ENCODE measurements at regions not wholly inside any gene's neighbourhood (a gene's known extent, or its start where the extent isn't known, plus 50 kb on each side); places are given as distances from the start of the nearest gene placed in this dataset.

GRCh38 chr19:27861411-27861975 is 1351.5 kb downstream of the UQCRFS1 start (continued):
- TF ChIP-seq ZSCAN20 (CRISPR knock-in tag; IDR thresholded peaks at IDR 0.05) (no peak), SMC3 (IDR thresholded peaks at IDR 0.05) (no peak), PBX3 (IDR thresholded peaks at IDR 0.05) (no peak), EHMT2 (IDR thresholded peaks at IDR 0.05; ENCODE audit: low read depth) (no peak), EHF (CRISPR knock-in tag; IDR thresholded peaks at IDR 0.05) (no peak)

DNA sequence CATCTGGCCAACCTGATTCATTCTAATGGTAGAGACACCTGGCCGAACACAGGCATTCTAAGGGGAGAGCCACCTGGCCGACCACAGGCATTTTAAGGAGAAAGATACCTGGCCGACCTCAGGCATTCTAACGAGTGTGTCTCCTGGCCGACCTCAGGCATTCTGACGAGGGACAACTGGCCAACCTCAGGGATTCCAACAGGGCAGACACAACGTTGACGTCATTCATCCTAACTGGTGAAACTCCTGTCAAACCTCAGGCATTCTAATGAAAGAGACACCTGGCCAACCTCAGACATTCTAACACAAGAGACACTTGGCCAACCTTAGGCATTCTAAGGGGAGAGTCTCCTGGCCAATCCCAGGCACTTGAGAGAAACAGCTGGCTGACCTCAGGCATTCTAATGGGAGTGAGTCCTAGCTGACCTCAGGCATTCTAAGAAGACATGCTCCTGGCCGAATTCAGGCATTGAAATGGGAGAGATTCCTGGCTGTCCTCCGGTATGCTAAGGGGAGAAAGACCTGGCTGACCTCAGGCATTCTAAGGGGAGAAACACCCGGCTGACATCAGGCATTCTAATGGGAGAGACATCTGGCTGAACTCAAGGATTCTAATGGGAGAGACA is 1352.5 kb downstream of the UQCRFS1 start:
- Histone ChIP-seq H3K27ac (no peak overlapping the region), H3K4me1 (no peaks in the 10 kb centered on the region), H3K9me3 (peaks cover 37% of the 10 kb centered on the region), H3K4me3 (no peak overlapping the region), H3K4me2 (no peak overlapping the region)
- DNase-seq (ENCODE audit: low read depth in 1 of 2, low spot score in 1 of 2) (no peak), FAIRE-seq (peak; percentile 39), ATAC-seq (no peak)
- ChIA-PET POLR2A (no interaction called here), CTCF (no interaction called here)
- 8% methylated on average over 11 of the region's 11 CpGs for WGBS (ENCODE audit: missing lambda C conversion rate)
- no peak for TF ChIP-seq RARB (CRISPR knock-in tag; IDR thresholded peaks at IDR 0.05)
- no peak for TF ChIP-seq SREBF2 (IDR thresholded peaks at IDR 0.05)

DNA sequence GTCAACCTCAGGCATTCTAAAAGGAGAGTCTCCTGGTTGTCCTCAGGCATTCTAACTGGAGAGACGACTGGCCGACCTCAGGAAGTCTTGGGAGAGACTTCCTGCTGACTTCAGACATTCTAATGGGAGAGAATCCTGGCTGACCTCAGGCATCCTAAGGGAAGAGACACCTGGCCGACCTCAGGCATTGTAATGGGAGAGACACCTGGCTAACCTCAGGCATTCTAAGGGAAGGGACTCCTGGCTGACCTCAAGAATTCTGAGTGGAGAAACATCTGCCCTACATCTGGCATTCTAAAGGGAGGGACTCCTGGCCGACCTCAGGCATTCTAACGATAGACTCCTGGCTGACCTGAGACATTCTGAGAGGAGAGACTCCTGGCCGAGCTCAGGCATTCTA is 1353.3 kb downstream of the UQCRFS1 start:
- H3K4me1 ChIP-seq: no peaks in the 10 kb centered on the region
- FAIRE-seq (no peak), DNase-seq (ENCODE audit: low read depth in 1 of 2, low spot score in 1 of 2) (no peak), ATAC-seq (no peak)
- H3K9me3 ChIP-seq: peaks cover 39% of the 10 kb centered on the region
- WGBS (ENCODE audit: missing lambda C conversion rate): 10% methylated on average over 6 of the region's 6 CpGs
- POLR2A ChIA-PET: no interaction called here
- no peak overlapping the region for H3K4me2 ChIP-seq
- no peak overlapping the region for H3K27ac ChIP-seq
- no peak overlapping the region for H3K4me3 ChIP-seq
- TF ChIP-seq PBX3 (IDR thresholded peaks at IDR 0.05) (no peak), HOXB5 (CRISPR knock-in tag; IDR thresholded peaks at IDR 0.05) (no peak), EHF (CRISPR knock-in tag; IDR thresholded peaks at IDR 0.05) (no peak), CBX2 (IDR thresholded peaks at IDR 0.05; ENCODE audit: borderline replicate concordance, low read depth) (no peak), ZNF302 (CRISPR knock-in tag; IDR thresholded peaks at IDR 0.05) (no peak), HEYL (CRISPR knock-in tag; IDR thresholded peaks at IDR 0.05) (no peak), RAD21 (conservative IDR thresholded peaks at IDR 0.05 in 1 of 2, IDR thresholded peaks at IDR 0.05 in 1 of 2) (no peak), NFE2L2 (conservative IDR thresholded peaks at IDR 0.05; ENCODE audit: low read length) (no peak)
- CTCF ChIA-PET: no interaction called here

DNA sequence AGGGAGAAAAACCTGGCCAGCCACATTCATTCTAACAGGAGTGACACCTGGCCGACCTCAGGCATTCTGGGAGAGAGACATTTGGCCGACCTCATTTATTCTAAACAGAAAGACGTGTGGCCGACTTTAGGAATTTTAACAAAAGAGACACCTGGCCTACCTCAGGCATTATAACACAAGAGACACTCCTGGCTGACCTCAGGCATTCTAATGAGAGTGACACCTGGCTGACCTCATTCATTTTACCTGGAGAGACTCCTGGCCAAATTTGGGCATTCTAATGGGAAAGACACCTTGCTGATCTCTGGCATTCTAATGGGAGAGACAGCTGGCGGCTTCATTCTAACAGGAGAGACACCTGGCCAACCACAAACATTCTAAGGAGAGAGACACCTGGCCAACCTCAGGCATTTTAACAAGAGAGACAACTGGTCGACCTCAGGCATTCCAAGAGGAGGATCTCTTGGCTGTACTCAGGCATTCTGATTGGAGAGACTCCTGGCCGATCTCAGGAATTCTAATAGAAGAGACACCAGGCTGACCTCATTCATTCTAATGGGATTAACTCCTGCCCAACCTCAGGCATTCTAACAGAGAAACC is 1353.9 kb downstream of the UQCRFS1 start:
- POLR2A ChIA-PET: no interaction called here
- Histone ChIP-seq H3K9me3 (peaks cover 41% of the 10 kb centered on the region), H3K4me1 (no peaks in the 10 kb centered on the region), H3K4me2 (no peak overlapping the region), H3K4me3 (no peak overlapping the region), H3K27ac (no peak overlapping the region)
- ATAC-seq: no peak
- no peak for DNase-seq (ENCODE audit: low read depth in 1 of 2, low spot score in 1 of 2)
- FAIRE-seq: no peak
- WGBS (ENCODE audit: missing lambda C conversion rate): 17% methylated on average over 7 of the region's 7 CpGs
- CTCF ChIA-PET: no interaction called here
- TF ChIP-seq USF2 (IDR thresholded peaks at IDR 0.05): no peak
- no peak for TF ChIP-seq TFCP2L1 (CRISPR knock-in tag; IDR thresholded peaks at IDR 0.05)
- TF ChIP-seq RNF2 (IDR thresholded peaks at IDR 0.05; ENCODE audit: borderline replicate concordance, low read depth): no peak
- no peak for TF ChIP-seq CBX2 (IDR thresholded peaks at IDR 0.05; ENCODE audit: borderline replicate concordance, low read depth)
- TF ChIP-seq, protein P1, sequence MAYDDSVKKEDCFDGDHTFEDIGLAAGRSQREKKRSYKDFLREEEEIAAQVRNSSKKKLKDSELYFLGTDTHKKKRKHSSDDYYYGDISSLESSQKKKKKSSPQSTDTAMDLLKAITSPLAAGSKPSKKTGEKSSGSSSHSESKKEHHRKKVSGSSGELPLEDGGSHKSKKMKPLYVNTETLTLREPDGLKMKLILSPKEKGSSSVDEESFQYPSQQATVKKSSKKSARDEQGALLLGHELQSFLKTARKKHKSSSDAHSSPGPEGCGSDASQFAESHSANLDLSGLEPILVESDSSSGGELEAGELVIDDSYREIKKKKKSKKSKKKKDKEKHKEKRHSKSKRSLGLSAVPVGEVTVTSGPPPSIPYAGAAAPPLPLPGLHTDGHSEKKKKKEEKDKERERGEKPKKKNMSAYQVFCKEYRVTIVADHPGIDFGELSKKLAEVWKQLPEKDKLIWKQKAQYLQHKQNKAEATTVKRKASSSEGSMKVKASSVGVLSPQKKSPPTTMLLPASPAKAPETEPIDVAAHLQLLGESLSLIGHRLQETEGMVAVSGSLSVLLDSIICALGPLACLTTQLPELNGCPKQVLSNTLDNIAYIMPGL (CRISPR knock-in tag; IDR thresholded peaks at IDR 0.05; ENCODE audit: borderline replicate concordance): no peak
- TF ChIP-seq POLR2AphosphoS2 (conservative IDR thresholded peaks at IDR 0.05; ENCODE audit: low read length): no peak
- TF ChIP-seq POLR2A (IDR thresholded peaks at IDR 0.05; ENCODE audit: low read length): no peak
- no peak for TF ChIP-seq EP300 (IDR thresholded peaks at IDR 0.05)
- no peak for TF ChIP-seq RARB (CRISPR knock-in tag; IDR thresholded peaks at IDR 0.05)
- no peak for TF ChIP-seq PBX3 (IDR thresholded peaks at IDR 0.05)
- no peak for TF ChIP-seq NR3C1 (IDR thresholded peaks at IDR 0.05)
- TF ChIP-seq TP53 (CRISPR knock-in tag; IDR thresholded peaks at IDR 0.05): no peak
- TF ChIP-seq NFE2L2 (conservative IDR thresholded peaks at IDR 0.05; ENCODE audit: low read length): no peak
- TF ChIP-seq, protein P2, sequence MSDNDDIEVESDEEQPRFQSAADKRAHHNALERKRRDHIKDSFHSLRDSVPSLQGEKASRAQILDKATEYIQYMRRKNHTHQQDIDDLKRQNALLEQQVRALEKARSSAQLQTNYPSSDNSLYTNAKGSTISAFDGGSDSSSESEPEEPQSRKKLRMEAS (IDR thresholded peaks at IDR 0.05): no peak
- TF ChIP-seq CBX8 (IDR thresholded peaks at IDR 0.05): no peak
- no peak for TF ChIP-seq FOXS1 (CRISPR knock-in tag; IDR thresholded peaks at IDR 0.05)
- no peak for TF ChIP-seq RAD21 (conservative IDR thresholded peaks at IDR 0.05 in 1 of 2, IDR thresholded peaks at IDR 0.05 in 1 of 2)

Measured in A549 (cell line).